WERI-Rb-1 (cell line): ENCODE measurements at regions not wholly inside any gene's neighbourhood (a gene's known extent, or its start where the extent isn't known, plus 50 kb on each side); places are given as distances from the start of the nearest gene placed in this dataset.

Experiments
- DNase-seq: peaks from one replicate; pipeline ENCODE4 v3.0.0-alpha.2; 2020
- H3K27ac ChIP-seq: fragments of 250-450 bp; sonication (Bioruptor Pico); 2 replicates; pipeline ENCODE4 v1.5.1; 2020; ENCODE audit warnings: mild to moderate bottlenecking, moderate library complexity
- H3K27me3 ChIP-seq: fragments of 250-450 bp; sonication (Bioruptor Pico); 2 replicates; pipeline ENCODE4 v1.5.1; 2021; ENCODE audit warnings: mild to moderate bottlenecking, low read depth, moderate library complexity; ENCODE audit not compliant: insufficient read depth, severe bottlenecking
- H3K36me3 ChIP-seq: fragments of 250-450 bp; sonication (Bioruptor Pico); 2 replicates; pipeline ENCODE4 v1.5.1; 2020; ENCODE audit warnings: mild to moderate bottlenecking, moderate library complexity
- H3K4me3 ChIP-seq: 2 replicates; pipeline ENCODE4 v1.5.1; 2011; ENCODE audit warnings: low read depth, mild to moderate bottlenecking, control low read depth, low read length
- H3K9me3 ChIP-seq: fragments of 250-450 bp; sonication (Bioruptor Pico); 2 replicates; pipeline ENCODE4 v1.5.1; 2021; ENCODE audit warnings: mild to moderate bottlenecking, moderate library complexity; ENCODE audit not compliant: severe bottlenecking
- TF ChIP-seq, protein P1 (sequence below): IDR thresholded peaks from 2 replicates; pipeline ENCODE4 v1.5.1; 2011; ENCODE audit warnings: low read depth, mild to moderate bottlenecking, control low read depth, inconsistent platforms, low read length

GRCh38 chr6:3575166-3575565, 118.3 kb upstream of the SLC22A23 start:
- H3K9me3 ChIP-seq: no peaks in the 10 kb centered on the region
- H3K36me3 ChIP-seq: no peaks in the 10 kb centered on the region
- no peak overlapping the region for H3K4me3 ChIP-seq
- no peak for DNase-seq
- no peaks in the 10 kb centered on the region for H3K27me3 ChIP-seq
- H3K27ac ChIP-seq: no peak overlapping the region
- TF ChIP-seq, protein P1, sequence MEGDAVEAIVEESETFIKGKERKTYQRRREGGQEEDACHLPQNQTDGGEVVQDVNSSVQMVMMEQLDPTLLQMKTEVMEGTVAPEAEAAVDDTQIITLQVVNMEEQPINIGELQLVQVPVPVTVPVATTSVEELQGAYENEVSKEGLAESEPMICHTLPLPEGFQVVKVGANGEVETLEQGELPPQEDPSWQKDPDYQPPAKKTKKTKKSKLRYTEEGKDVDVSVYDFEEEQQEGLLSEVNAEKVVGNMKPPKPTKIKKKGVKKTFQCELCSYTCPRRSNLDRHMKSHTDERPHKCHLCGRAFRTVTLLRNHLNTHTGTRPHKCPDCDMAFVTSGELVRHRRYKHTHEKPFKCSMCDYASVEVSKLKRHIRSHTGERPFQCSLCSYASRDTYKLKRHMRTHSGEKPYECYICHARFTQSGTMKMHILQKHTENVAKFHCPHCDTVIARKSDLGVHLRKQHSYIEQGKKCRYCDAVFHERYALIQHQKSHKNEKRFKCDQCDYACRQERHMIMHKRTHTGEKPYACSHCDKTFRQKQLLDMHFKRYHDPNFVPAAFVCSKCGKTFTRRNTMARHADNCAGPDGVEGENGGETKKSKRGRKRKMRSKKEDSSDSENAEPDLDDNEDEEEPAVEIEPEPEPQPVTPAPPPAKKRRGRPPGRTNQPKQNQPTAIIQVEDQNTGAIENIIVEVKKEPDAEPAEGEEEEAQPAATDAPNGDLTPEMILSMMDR: no peak

DNA sequence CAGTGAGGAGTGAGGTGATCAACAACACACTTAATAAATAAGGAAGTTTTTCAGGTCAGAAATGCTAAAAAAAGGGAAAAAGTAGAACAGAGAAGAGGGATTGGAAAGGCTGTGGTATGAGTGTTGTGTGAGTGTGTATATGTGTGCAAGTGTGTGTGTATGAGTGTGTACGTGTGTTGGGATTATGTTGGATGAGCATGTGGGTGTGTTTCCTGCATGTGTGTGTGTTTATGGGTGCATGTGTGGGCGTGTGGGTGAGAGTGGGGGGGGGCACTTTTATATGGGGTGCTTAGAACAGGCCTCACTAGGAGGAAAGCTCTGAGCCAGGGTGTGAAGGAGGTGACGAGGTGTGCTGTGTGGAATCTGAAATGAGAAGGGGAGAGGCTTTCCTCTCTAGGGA, 116.8 kb upstream of the SLC22A23 start:
- no peak overlapping the region for H3K4me3 ChIP-seq
- no peak overlapping the region for H3K27ac ChIP-seq
- no peak for DNase-seq
- H3K27me3 ChIP-seq: no peaks in the 10 kb centered on the region
- TF ChIP-seq, protein P1: no peak
- H3K36me3 ChIP-seq: no peaks in the 10 kb centered on the region
- H3K9me3 ChIP-seq: no peaks in the 10 kb centered on the region

- H3K4me3 ChIP-seq: no peak overlapping the region
- H3K36me3 ChIP-seq: no peaks in the 10 kb centered on the region
- no peak overlapping the region for H3K27ac ChIP-seq
- no peaks in the 10 kb centered on the region for H3K27me3 ChIP-seq
- DNase-seq: no peak
- TF ChIP-seq, protein P1: no peak
- no peaks in the 10 kb centered on the region for H3K9me3 ChIP-seq
Measured at GRCh38 chr6:3571836-3572235, 115.0 kb upstream of the SLC22A23 start.

DNA sequence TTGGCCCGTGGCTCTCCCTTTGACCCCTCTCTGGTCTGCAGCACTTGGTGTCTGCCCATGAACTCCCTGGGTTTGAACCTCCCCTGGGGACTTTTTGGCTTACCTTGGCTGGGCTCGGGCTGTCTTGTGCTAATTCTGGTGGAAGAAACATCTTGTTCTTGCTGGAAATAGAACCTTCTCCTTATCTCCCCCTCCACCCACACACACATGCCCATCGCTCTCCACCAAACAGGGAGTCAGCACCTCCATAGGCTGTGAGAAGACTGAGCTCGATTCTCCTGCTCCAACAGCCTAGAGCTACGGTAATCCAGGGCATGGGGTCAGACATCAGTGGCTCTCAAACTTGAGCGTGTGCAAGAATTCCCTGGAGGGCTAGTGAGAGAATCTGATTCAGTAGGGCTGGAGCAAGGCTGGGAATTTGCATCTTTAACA, 114.4 kb upstream of the SLC22A23 start:
- TF ChIP-seq, protein P1: no peak
- H3K36me3 ChIP-seq: no peaks in the 10 kb centered on the region
- no peak overlapping the region for H3K27ac ChIP-seq
- no peaks in the 10 kb centered on the region for H3K9me3 ChIP-seq
- no peak overlapping the region for H3K4me3 ChIP-seq
- no peaks in the 10 kb centered on the region for H3K27me3 ChIP-seq
- DNase-seq: no peak

DNA sequence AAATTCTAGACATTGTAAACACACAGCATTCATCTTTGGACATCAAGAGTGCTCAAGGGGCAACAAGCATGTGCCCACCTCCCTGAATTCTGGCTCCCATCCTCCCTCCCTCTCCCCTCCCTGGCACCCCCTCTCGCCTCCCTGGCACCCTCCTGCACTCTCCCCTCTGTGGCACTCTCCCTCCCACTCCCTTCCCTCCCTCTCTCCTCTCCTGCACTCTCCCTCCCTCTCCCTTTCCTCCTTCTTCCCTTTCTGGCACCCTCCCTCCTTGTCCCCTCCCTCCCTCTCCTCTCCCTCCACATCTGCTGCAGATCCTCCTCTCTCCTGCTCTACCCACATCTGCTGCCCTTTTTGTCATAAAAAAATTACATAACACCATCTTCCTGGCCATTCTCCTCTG, 113.0 kb upstream of the SLC22A23 start:
- H3K27ac ChIP-seq: no peak overlapping the region
- H3K9me3 ChIP-seq: no peaks in the 10 kb centered on the region
- no peak for DNase-seq
- TF ChIP-seq, protein P1: no peak
- no peaks in the 10 kb centered on the region for H3K27me3 ChIP-seq
- H3K4me3 ChIP-seq: no peak overlapping the region
- no peaks in the 10 kb centered on the region for H3K36me3 ChIP-seq

- no peaks in the 10 kb centered on the region for H3K27me3 ChIP-seq
- H3K36me3 ChIP-seq: no peaks in the 10 kb centered on the region
- TF ChIP-seq, protein P1: 0 out of 2 replicates have a peak, but pooled peaks have one; percentile 10
- no peak overlapping the region for H3K4me3 ChIP-seq
- peak; percentile 93 for DNase-seq
- H3K9me3 ChIP-seq: no peaks in the 10 kb centered on the region
- H3K27ac ChIP-seq: peak overlapping the region; percentile 61
Measured at GRCh38 chr6:3568396-3569082, 111.7 kb upstream of the SLC22A23 start.
